ENCODE measurements at regions not wholly inside any gene's neighbourhood (a gene's known extent, or its start where the extent isn't known, plus 50 kb on each side); places are given as distances from the start of the nearest gene placed in this dataset.

DNA sequence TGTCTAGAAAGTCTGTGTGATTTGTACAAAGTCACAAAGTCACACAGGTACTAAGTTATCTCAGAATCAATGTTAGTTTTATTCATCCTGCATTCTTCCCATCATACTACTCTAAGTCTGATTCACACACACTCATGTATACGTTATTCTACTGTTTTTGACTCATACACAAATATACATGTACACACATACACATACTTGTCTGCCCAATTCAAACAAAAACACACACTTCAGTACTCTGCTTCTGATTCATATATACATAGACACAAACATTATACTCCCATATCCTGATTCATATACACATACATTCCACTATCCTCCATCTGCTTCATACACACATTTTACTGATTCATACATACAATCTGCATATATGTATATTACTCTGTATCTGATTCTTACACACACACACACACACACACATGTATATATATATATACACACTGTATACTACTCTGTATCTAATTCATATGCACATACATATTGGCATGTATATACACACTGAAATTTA is 69.3 kb downstream of the KLF12 start:
- TF ChIP-seq POLR2A (IDR thresholded peaks at IDR 0.05; ENCODE audit: borderline replicate concordance, extremely low read depth, insufficient read depth, insufficient read length) (no peak), EZH2 (IDR thresholded peaks at IDR 0.05) (no peak)
- TF ChIP-seq, protein P1, sequence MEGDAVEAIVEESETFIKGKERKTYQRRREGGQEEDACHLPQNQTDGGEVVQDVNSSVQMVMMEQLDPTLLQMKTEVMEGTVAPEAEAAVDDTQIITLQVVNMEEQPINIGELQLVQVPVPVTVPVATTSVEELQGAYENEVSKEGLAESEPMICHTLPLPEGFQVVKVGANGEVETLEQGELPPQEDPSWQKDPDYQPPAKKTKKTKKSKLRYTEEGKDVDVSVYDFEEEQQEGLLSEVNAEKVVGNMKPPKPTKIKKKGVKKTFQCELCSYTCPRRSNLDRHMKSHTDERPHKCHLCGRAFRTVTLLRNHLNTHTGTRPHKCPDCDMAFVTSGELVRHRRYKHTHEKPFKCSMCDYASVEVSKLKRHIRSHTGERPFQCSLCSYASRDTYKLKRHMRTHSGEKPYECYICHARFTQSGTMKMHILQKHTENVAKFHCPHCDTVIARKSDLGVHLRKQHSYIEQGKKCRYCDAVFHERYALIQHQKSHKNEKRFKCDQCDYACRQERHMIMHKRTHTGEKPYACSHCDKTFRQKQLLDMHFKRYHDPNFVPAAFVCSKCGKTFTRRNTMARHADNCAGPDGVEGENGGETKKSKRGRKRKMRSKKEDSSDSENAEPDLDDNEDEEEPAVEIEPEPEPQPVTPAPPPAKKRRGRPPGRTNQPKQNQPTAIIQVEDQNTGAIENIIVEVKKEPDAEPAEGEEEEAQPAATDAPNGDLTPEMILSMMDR (IDR thresholded peaks at IDR 0.05 in 2 of 3, conservative IDR thresholded peaks at IDR 0.05 in 1 of 3; ENCODE audit: borderline replicate concordance in 1 of 3, insufficient read depth in 1 of 3, low read depth in 2 of 3, low read length in 2 of 3) = no peak

All from HCT116 (cell line).